Fibroblast of skin of abdomen (primary cell): ENCODE measurements at regions not wholly inside any gene's neighbourhood (a gene's known extent, or its start where the extent isn't known, plus 50 kb on each side); places are given as distances from the start of the nearest gene placed in this dataset.
"Not testable (repeated sequence)": the region's sequence is repeated elsewhere in the genome, so short reads cannot be mapped to it uniquely, and the experiment has no call there.

Experiments
- DNase-seq: peaks from one replicate; pipeline ENCODE4 v3.0.0-alpha.2; 2013

- no peak for DNase-seq
Measured at GRCh38 chr18:70732916-70733315, 444.1 kb downstream of the SOCS6 start.

DNA sequence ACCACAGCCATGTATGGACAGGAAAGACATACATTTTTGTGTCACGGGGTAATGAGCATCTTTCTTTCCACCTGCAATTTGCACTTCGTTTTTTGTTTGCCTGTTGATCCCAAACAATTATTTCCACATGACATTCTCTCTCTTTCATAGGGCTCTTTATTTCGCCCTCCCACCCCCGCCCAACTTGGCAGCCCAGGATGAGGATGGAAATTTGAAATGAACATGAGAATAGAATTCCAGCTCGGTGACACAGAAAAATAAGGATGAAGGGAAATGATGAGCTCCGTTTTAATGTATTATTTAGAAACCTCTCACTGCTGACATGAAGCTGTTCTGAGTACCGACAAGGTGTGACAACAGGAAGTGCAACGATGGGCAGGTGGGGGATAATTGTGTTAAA, 443.3 kb downstream of the SOCS6 start:
- DNase-seq: no peak

DNA sequence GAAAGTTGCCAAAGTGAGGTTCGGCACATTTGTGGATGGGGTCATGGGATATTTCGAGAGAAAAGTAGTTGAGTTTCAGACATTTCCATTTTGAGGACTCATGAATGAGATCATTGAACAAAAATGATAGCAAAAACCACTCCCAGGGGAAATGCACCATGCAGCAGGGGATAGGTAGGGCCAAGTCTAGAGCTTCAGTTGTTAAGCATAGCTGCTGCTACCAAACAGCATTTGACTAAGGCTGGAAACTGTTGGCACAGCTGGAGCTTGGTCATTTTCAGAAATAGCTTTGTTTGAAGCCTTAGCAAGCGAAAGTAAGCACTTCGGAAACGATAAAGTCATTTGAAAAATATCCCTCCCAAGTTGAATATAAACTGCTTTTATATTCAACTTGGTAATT, 431.8 kb downstream of the SOCS6 start:
- DNase-seq: no peak

DNA sequence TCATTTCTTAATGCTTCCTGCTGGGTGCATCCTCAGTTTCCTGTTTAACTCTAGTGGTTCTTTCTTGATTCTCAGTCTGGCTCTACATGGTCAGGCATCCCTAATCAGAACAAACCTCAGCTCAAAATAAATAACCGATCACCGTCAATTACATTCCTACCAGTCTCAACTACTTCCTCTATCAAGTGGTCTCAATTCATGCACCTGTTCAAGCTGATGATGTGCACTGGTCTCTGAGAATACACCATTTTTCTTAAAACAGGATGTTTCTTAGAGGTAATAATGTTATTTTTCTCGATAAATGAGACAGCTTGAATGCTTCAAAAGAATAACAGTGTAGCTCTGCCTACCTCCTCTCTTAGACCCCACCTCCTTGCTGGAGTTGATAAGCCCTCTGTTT, 420.9 kb downstream of the SOCS6 start:
- DNase-seq: no peak

DNA sequence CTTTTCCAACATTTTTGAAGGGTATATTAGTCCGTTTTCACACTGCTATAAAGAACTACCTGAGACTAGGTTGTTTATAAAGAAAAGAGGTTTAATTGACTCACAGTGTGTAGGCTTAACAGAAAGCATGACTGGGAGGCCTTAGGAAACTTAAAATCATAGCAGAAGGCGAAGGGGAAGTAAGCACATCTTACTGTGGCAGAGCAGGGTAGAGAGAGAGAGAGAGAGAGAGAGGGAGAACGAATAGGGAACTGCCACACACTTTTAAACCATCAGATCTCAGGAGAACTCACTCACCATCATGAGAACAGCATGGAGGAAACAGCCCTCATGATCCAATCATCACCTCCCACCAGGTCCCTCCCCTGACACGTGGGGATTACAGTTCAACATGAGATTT, 420.3 kb downstream of the SOCS6 start:
- DNase-seq: no peak

- no peak for DNase-seq
Measured at GRCh38 chr18:70705831-70706416, 417.1 kb downstream of the SOCS6 start.

GRCh38 chr18:70700496-70700895, 411.7 kb downstream of the SOCS6 start:
- no peak for DNase-seq

DNA sequence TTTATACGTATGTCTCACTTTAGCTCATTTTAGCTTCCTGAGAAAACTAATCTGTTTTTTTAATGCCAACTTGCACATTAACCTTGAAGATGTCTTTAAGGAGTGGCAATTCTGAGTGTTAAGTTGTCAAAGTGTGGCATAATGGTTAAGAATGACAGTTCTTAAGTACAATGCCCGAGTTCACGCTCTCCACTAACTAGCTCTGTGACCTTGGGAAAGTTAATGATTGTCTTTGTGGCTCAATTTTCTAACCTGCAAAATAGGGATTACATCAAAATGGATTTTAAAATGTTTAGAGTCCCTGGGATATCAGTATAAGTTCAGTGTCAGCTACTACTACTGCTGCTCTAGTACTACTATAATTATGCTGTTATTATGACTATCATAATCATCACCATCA, 409.7 kb downstream of the SOCS6 start:
- no peak for DNase-seq

DNA sequence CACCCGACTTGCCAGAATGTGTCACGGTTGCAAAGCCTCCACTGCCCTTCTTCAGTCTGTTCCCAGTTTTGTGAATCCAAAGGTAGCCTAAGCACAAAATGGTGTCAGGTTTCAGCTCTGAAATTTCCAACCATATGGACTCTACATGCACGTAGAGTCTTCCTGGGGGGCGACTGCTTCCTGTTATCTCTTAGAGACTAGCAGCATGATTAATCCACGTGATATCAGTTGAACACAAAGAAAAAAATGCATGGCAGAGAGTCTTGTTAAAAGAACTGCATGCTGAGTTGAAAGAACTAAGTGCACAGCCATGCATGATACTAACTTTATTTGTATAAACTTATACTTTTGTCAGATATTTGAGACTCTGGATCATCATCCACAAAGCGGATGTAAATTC, 404.4 kb downstream of the SOCS6 start:
- DNase-seq: peak; percentile 45

- not testable (repeated sequence) for DNase-seq
Measured at GRCh38 chr18:70689765-70690164, 400.9 kb downstream of the SOCS6 start.

- DNase-seq: no peak
Measured at GRCh38 chr18:70688286-70688685, 399.4 kb downstream of the SOCS6 start.

- no peak for DNase-seq
Measured at GRCh38 chr18:70684821-70685220, 396.0 kb downstream of the SOCS6 start.

GRCh38 chr18:70683263-70683662, 394.4 kb downstream of the SOCS6 start:
- DNase-seq: no peak

DNA sequence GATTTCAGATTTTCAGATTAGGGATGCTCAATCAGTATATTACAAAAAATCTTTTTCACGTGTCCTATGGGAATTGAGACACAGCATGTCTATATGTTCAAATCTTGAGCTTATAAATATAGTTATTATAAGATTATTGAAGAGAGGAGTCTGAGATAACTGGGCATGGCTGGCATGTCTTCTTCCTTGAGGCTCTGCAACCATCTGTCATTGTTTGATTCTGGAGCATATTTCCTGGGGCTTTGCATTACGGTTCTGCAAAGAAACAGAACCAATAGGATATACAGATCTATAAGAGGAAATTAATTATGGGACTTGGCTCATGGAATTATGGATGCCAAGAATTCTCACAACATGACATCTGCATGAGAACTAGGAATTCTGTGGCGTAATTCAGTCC, 386.1 kb downstream of the SOCS6 start:
- DNase-seq: no peak

GRCh38 chr18:70673831-70674230, 385.0 kb downstream of the SOCS6 start:
- DNase-seq: no peak

DNA sequence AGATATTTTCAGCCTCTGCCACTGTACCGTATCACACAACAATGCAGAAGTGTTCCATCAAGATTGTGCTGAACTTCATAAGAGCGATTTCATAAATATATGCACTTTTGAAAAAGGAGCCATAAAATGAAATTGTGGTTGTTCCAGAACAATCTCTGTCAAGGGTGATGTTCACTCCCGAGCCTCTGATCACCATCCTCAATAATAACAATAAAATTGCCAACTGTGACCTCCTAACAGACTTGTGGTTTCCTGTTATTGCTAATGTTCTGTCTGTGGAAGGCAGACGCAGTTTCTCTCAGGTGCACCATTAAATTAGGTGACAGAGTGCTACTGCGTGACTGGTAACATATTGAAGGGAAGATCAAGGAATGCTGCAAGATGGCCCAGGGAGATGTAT, 383.7 kb downstream of the SOCS6 start:
- no peak for DNase-seq

GRCh38 chr18:70671889-70672565, 383.2 kb downstream of the SOCS6 start:
- no peak for DNase-seq

DNA sequence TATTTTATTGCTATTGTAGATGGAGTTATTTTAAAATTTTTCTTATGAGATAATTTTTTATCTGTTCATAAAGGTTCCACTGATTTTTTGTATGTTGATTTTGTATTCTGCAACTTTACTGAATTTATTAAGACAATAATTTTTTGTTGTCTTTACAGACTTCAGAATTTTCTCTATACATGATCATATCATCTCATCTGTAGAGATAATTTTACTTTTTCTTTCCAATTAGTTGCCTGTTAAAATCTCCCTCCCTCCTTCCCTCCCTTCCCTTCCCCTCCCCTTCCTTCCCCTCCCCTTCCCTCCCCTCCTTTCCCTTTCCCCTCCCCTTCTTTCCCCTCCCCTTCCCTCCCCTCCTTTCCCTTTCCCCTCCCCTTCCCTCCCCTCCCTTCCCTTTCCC, 378.1 kb downstream of the SOCS6 start:
- DNase-seq: no peak

GRCh38 chr18:70663141-70663540, 374.3 kb downstream of the SOCS6 start:
- no peak for DNase-seq

GRCh38 chr18:70662588-70662987, 373.7 kb downstream of the SOCS6 start:
- no peak for DNase-seq

GRCh38 chr18:70659036-70659925, 370.4 kb downstream of the SOCS6 start:
- DNase-seq: no peak

DNA sequence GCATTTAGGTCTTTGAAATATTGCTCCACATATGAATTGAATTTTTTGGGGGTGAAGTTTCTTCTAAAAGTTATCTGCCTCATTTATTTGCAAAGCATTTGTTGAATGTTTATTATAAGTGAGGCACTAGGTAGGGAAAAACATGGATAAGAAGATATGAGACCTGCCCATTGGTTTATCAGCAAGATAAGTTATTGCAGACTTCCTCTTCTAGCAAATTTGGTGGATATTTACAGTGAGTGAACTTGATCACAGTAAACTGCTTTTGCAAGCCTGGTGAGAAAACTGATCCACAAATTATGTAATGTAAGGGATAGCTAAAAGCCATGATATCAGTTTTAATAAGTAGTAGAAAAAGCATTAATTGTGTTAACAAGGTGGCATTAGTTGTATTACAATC, 364.8 kb downstream of the SOCS6 start:
- no peak for DNase-seq

DNA sequence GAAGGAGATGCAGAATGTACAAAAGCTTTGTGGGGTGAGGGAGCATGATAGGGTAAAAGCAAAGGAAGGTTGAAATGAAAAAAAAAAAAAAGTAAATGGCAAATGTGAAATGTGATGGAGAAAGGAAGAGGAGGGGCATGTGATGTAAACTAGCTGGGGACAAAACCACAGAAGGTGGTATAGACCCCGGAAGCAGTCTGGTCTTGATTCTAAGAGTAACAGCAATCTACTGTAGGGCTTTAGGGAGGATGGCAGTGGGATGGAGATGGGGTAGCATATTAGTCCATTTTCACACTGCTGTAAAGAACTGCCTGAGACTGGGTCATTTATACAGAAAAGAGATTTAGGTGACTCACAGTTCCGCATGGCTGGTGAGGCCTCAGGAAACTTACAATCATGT, 362.0 kb downstream of the SOCS6 start:
- DNase-seq: no peak

DNA sequence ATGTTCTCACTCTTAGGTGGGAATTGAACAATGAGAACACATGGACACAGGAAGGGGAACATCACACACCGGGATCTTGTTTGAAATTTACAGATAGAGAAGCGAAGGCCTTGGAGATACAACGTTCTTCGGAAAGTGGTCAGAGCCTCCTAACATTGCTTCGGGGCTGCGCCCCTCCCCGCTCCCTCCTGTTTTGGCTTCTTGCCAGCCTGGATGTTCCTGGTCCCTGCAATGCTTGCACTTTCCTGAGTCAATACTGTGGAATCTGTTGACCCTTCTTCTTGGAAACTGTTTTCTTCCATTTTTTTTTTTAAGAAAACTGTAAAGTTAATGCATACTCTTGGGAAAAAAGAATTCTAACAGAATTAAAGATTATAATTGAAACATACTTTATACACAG, 360.8 kb downstream of the SOCS6 start:
- DNase-seq: no peak
